CD8-positive, alpha-beta memory T cell (primary cell): ENCODE measurements at regions not wholly inside any gene's neighbourhood (a gene's known extent, or its start where the extent isn't known, plus 50 kb on each side); places are given as distances from the start of the nearest gene placed in this dataset.
"Not testable (repeated sequence)": the region's sequence is repeated elsewhere in the genome, so short reads cannot be mapped to it uniquely, and the experiment has no call there.

Experiments
- CTCF ChIA-PET: fragments of 350-600 bp; sonication (Branson Sonifier 250); formaldehyde crosslinking; loops from one replicate; lab custom pipeline; 2021; ENCODE audit warnings: antibody characterized with exemption; lab: Charles Lee
- POLR2A ChIA-PET: fragments of 350-600 bp; sonication (Branson Sonifier 250); formaldehyde crosslinking; loops from one replicate; lab custom pipeline; 2021; ENCODE audit warnings: antibody characterized with exemption; lab: Charles Lee
- DNase-seq, 5 donors: peaks; one replicate each; pipeline versions ENCODE4 v3.0.0 to v3.0.0-alpha.2; 2020 to 2022; ENCODE audit warnings: mixed read lengths in 1 of 5
- H3K27ac ChIP-seq: one replicate; pipeline ENCODE4 v1.7.0; 2013; ENCODE audit warnings: low read depth, mild to moderate bottlenecking, low read length, moderate library complexity
- H3K27me3 ChIP-seq: 2 replicates; pipeline ENCODE4 v1.7.0; 2013; ENCODE audit warnings: low read length, mild to moderate bottlenecking; ENCODE audit not compliant: insufficient read depth, poor library complexity, severe bottlenecking
- H3K36me3 ChIP-seq: 2 replicates; pipeline ENCODE4 v1.7.0; 2013; ENCODE audit warnings: mild to moderate bottlenecking, low read length, moderate library complexity; ENCODE audit not compliant: insufficient read depth
- H3K4me1 ChIP-seq: 2 replicates; pipeline ENCODE4 v1.7.0; 2013; ENCODE audit warnings: mild to moderate bottlenecking, low read length, moderate library complexity; ENCODE audit not compliant: insufficient read depth
- H3K4me3 ChIP-seq: 2 replicates; pipeline ENCODE4 v1.7.0; 2013; ENCODE audit warnings: mild to moderate bottlenecking, low read length
- H3K9me3 ChIP-seq: 2 replicates; pipeline ENCODE4 v1.7.0; 2013; ENCODE audit warnings: mild to moderate bottlenecking, low read length
- H3K27ac Mint-ChIP-seq, 8 donors: one replicate each; pipeline ENCODE4 v1.8.0; 2020 to 2021; ENCODE audit warnings: mixed read lengths in 8 of 8, mild to moderate bottlenecking in 6 of 8, inconsistent platforms in 3 of 8, moderate library complexity in 3 of 8
- H3K27me3 Mint-ChIP-seq, 2 donors: one replicate each; pipeline ENCODE4 v1.8.0; 2020 to 2021; ENCODE audit warnings: mixed read lengths in 2 of 2, mild to moderate bottlenecking in 1 of 2, moderate library complexity in 1 of 2
- H3K36me3 Mint-ChIP-seq, 3 donors: one replicate each; pipeline ENCODE4 v1.8.0; 2020 to 2021; ENCODE audit warnings: mixed read lengths in 3 of 3, inconsistent platforms in 1 of 3, mild to moderate bottlenecking in 1 of 3
- H3K4me1 Mint-ChIP-seq, 3 donors: one replicate each; pipeline ENCODE4 v1.8.0; 2020 to 2021; ENCODE audit warnings: mixed read lengths in 3 of 3, inconsistent platforms in 1 of 3, mild to moderate bottlenecking in 1 of 3
- H3K4me3 Mint-ChIP-seq, 7 donors: one replicate each; pipeline ENCODE4 v1.8.0; 2020 to 2021; ENCODE audit warnings: mixed read lengths in 7 of 7, mild to moderate bottlenecking in 6 of 7, moderate library complexity in 4 of 7, inconsistent platforms in 2 of 7
- H3K9me3 Mint-ChIP-seq, 5 donors: one replicate each; pipeline ENCODE4 v1.8.0; 2020 to 2022; ENCODE audit warnings: mixed read lengths in 5 of 5, mild to moderate bottlenecking in 3 of 5, moderate library complexity in 2 of 5, inconsistent platforms in 1 of 5

DNA sequence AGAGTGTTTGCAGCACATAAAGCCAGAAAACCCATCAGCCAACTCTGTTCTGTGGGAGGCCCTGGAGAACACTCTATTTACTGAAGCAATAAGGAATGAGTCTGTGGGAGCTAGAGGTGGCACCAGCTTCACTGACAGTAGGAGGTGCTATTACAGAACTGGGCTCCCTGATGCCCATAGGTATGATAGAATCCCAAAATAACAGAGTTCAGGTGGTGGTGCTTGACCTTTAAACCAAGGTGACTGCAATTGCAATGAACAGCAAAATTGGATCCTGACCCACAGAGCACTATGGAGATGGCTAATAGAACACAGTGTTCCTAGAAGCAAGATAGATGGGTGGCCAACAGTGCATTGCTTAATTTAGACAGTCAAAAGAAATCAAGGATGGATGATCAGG lies 95.4 kb upstream of the RNU6-1 start:
- H3K4me3 Mint-ChIP-seq = no peak overlapping the region
- no peak overlapping the region for H3K4me3 ChIP-seq
- ChIA-PET CTCF (interaction anchor here (1.2 kb wide), 1 partner anchor 8 kb away, joined by 4 read pairs; no protein-coding TSS in a partner anchor), POLR2A (interaction anchor here (0.7 kb wide), 1 partner anchor 60 kb away, joined by 5 read pairs; no protein-coding TSS in a partner anchor)
- H3K9me3 ChIP-seq = no peaks in the 10 kb centered on the region
- H3K27me3 ChIP-seq = no peaks in the 10 kb centered on the region
- no peaks in the 10 kb centered on the region for H3K36me3 ChIP-seq
- H3K4me1 ChIP-seq = no peaks in the 10 kb centered on the region
- no peaks in the 10 kb centered on the region for H3K36me3 Mint-ChIP-seq
- no peaks in the 10 kb centered on the region for H3K4me1 Mint-ChIP-seq
- H3K9me3 Mint-ChIP-seq = no peaks in the 10 kb centered on the region
- no peak overlapping the region for H3K27ac ChIP-seq
- DNase-seq = no peak
- no peak overlapping the region for H3K27ac Mint-ChIP-seq
- H3K27me3 Mint-ChIP-seq = peaks cover 14 to 16% of the 10 kb centered on the region in 2 donors

DNA sequence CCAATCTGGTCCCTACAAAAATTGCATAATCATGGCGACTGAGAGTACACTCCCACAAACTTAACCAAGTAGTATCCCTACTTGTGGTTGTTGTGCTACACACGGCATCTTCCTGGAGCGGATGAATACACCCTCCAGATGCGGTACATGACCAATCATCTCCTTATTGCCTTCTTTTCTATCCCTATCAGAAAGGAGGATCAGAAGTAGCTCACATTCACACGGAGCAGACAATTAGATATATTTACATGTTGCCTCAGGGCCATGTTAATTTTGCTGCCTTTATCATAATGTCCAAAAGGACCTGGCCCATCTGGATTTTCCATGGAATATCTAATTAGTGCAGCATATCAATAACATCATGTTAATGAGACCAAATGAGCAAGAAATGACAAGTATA lies 96.4 kb upstream of the RNU6-1 start:
- peaks cover 11 to 12% of the 10 kb centered on the region in 2 donors for H3K27me3 Mint-ChIP-seq

DNA sequence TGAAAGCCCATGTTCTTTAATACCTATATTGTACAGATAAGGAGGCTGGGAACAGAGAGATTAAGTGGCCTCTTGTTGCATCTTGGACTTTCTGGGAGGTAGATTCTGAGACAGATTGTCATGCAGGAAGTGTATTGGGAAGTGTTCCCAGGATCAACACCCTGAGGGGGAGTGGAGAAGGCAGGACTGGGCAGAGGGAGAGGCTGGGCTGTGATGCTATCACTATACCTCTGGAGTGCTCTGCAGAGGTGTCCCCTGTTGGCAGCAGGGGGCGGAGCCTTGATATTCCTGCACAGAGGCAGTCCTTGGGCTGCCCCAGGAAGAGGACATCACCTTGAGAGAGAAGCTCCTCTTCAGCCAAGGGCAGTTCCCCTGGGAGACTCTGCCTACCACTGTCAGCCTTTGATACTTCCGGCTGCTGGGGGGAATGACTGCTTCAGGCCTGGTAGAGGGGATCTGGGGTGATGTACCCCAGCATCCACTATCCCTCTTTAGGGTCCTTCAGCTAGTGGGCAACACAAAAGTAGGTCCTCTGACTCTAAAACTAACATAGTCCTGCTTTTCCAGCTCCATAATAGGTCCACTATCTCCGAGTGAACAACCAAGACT lies 97.4 kb upstream of the RNU6-1 start:
- ChIA-PET POLR2A (no interaction called here), CTCF (no interaction called here)
- no peaks in the 10 kb centered on the region for H3K9me3 ChIP-seq
- DNase-seq = no peak
- H3K27ac Mint-ChIP-seq = no peak overlapping the region
- peaks cover 6 to 16% of the 10 kb centered on the region in 2 donors for H3K27me3 Mint-ChIP-seq
- no peak overlapping the region for H3K4me3 ChIP-seq
- no peaks in the 10 kb centered on the region for H3K36me3 Mint-ChIP-seq
- H3K4me1 Mint-ChIP-seq = no peaks in the 10 kb centered on the region
- H3K36me3 ChIP-seq = no peaks in the 10 kb centered on the region
- H3K9me3 Mint-ChIP-seq = peaks cover 0 to 1% (median 0%) of the 10 kb centered on the region in 5 donors
- no peaks in the 10 kb centered on the region for H3K27me3 ChIP-seq
- no peak overlapping the region for H3K27ac ChIP-seq
- H3K4me1 ChIP-seq = no peaks in the 10 kb centered on the region
- no peak overlapping the region for H3K4me3 Mint-ChIP-seq

More for the DNA sequence above, 96.4 kb upstream of the RNU6-1 start:
- no peaks in the 10 kb centered on the region for H3K36me3 ChIP-seq
- POLR2A ChIA-PET = no interaction called here
- CTCF ChIA-PET = interaction anchor here (0.6 kb wide), 1 partner anchor 12 kb away, joined by 3 read pairs; no protein-coding TSS in a partner anchor
- Mint-ChIP-seq H3K4me3 (no peak overlapping the region), H3K4me1 (no peaks in the 10 kb centered on the region), H3K9me3 (peaks cover 0 to 1% (median 0%) of the 10 kb centered on the region in 5 donors), H3K36me3 (no peaks in the 10 kb centered on the region), H3K27ac (no peak overlapping the region)
- H3K27ac ChIP-seq = no peak overlapping the region
- no peaks in the 10 kb centered on the region for H3K9me3 ChIP-seq
- no peak overlapping the region for H3K4me3 ChIP-seq
- DNase-seq = no peak
- H3K4me1 ChIP-seq = no peaks in the 10 kb centered on the region
- H3K27me3 ChIP-seq = no peaks in the 10 kb centered on the region

DNA sequence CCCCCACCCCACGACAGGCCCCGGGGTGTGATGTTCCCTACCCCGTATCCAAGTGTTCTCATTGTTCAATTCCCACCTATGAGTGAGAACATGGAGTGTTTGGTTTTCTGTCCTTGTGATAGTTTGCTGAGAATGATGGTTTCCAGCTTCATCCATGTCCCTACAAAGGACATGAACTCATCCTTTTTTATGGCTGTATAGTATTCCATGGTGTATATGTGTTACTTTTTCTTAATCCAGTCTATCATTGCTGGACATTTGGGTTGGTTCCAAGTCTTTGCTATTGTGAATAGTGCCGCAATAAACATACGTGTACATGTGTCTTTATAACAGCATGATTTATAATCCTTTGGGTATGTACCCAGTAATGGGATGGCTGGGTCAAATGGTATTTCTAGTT lies 99.3 kb upstream of the RNU6-1 start:
- POLR2A ChIA-PET, H3K27ac Mint-ChIP-seq: not testable (repeated sequence)

DNA sequence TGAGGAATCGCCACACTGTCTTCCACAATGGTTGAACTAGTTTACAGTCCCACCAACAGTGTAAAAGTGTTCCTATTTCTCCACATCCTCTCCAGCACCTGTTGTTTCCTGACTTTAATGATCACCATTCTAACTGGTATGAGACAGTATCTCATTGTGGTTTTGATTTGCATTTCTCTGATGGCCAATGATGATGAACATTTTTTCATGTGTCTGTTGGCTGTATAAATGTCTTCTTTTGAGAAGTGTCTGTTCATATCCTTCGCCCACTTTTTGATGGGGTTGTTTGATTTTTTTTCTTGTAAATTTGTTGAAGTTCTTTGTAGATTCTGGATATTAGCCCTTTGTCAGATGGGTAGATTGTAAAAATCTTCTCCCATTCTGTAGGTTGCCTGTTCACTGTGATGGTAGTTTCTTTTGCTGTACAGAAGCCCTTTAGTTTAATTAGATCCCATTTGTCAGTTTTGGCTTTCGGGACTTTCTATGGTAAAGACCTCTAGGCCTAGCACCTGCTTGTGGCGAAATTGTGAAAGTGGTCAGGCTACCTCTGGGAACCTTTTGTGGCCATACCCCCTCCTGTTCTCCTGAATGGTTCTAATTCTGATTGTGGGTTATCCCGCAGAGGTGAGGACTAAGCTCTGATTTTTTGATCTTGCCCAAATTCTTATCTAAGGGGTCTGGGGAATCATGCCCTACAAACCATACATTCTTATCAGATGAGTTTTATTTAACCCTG lies 99.9 kb upstream of the RNU6-1 start:
- H3K4me1 ChIP-seq, H3K4me3 Mint-ChIP-seq, H3K36me3 Mint-ChIP-seq, H3K36me3 ChIP-seq, H3K27me3 Mint-ChIP-seq, H3K9me3 Mint-ChIP-seq, H3K27me3 ChIP-seq, H3K4me3 ChIP-seq, POLR2A ChIA-PET, H3K27ac Mint-ChIP-seq, CTCF ChIA-PET, H3K4me1 Mint-ChIP-seq, DNase-seq, H3K27ac ChIP-seq, H3K9me3 ChIP-seq: not testable (repeated sequence)

More for the DNA sequence above, 99.3 kb upstream of the RNU6-1 start:
- H3K27me3 Mint-ChIP-seq, DNase-seq, H3K4me1 Mint-ChIP-seq, H3K36me3 ChIP-seq, H3K9me3 ChIP-seq, H3K27me3 ChIP-seq, CTCF ChIA-PET, H3K27ac ChIP-seq, H3K9me3 Mint-ChIP-seq, H3K4me3 ChIP-seq, H3K4me3 Mint-ChIP-seq, H3K4me1 ChIP-seq, H3K36me3 Mint-ChIP-seq: not testable (repeated sequence)

DNA sequence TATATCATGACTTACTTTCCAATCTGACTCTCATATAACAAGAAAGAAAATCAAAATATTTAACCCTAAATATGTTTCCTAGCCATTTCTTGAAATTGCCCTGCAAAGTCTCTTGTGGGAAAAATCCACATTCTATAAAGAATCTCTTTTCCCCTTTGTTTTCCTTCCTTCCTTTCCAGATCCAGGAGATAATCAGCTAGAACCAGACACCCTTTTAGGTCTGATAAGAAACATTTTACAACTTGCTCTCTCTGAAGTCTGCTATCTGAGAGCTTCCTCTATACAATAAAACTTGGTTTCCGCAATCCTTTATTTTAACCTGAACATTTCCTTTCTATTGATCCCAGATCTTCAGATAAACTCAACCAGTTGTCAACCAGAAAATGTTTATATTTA lies 100.5 kb upstream of the RNU6-1 start:
- Mint-ChIP-seq H3K9me3 (peaks cover 0 to 1% (median 0%) of the 10 kb centered on the region in 5 donors), H3K36me3 (no peaks in the 10 kb centered on the region), H3K4me3 (no peak overlapping the region), H3K27me3 (peaks cover 2 to 4% of the 10 kb centered on the region in 2 donors), H3K4me1 (no peaks in the 10 kb centered on the region), H3K27ac (no peak overlapping the region)
- no peaks in the 10 kb centered on the region for H3K27me3 ChIP-seq
- H3K36me3 ChIP-seq = no peaks in the 10 kb centered on the region
- no peaks in the 10 kb centered on the region for H3K4me1 ChIP-seq
- DNase-seq = no peak
- ChIA-PET POLR2A (no interaction called here), CTCF (no interaction called here)
- no peak overlapping the region for H3K4me3 ChIP-seq
- no peaks in the 10 kb centered on the region for H3K9me3 ChIP-seq
- H3K27ac ChIP-seq = no peak overlapping the region

DNA sequence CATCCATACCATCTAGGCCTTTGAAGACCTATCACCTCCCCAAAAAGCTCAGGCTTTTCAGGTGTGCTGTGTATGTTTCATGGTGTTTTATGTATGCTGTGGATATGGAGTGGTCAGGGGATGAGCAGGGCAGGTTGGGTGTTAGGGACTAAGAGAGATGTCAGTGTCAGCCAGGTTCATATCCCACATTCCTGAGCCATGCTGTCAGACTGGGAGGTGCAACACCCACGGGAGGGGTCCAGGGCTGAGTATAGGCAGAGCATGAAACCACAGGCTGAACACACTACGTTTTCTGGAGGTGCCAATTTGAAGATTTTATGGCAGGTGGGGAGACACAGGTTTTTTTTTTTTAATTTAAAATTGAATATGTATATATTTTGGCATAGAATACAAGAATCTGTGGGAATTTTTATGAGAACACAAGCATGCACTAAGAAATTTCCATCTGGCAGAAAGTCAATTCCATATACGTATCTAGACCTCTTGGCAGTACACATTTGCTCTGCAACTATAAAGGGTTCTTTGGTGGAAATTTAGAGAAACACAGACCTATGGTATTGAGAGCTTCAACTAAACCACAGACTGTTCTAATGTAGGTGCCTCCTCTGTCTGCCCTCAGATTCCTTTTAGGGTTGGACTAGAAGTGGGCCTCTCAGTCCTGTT lies 101.9 kb upstream of the RNU6-1 start:
- Histone ChIP-seq H3K4me3 (no peak overlapping the region), H3K27ac (no peak overlapping the region), H3K27me3 (no peaks in the 10 kb centered on the region), H3K36me3 (no peaks in the 10 kb centered on the region), H3K9me3 (no peaks in the 10 kb centered on the region), H3K4me1 (peaks cover 3% of the 10 kb centered on the region)
- Mint-ChIP-seq H3K9me3 (peaks cover 0 to 1% (median 0%) of the 10 kb centered on the region in 5 donors), H3K27ac (peak overlapping the region in 2 of 8 donors; percentile 11 to 89), H3K36me3 (no peaks in the 10 kb centered on the region), H3K27me3 (peaks cover 2 to 4% of the 10 kb centered on the region in 2 donors), H3K4me3 (no peak overlapping the region), H3K4me1 (peaks cover 3 to 13% (median 5%) of the 10 kb centered on the region in 3 donors)
- DNase-seq = no peak
- CTCF ChIA-PET = no interaction called here
- POLR2A ChIA-PET = no interaction called here

DNA sequence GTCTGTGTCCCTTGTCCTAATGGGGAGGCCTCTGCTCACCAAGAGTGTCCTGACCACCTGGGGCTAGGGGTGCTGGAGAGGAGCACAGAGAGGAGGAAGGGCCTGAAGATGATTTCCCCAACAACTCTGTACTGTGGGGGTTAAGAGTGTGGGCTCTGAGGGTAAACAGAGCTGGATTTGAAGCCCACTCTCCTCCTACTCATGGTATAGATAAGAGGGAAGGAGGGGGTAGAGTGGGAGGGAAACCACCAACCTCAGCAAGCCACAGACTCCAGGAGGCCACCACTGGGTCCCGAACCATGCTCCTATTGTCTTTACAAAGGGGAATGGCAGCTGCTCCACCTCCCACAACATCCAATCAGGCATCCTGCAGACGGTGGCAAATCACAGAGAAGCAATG lies 103.6 kb upstream of the RNU6-1 start:
- Histone ChIP-seq H3K27ac (no peak overlapping the region), H3K27me3 (no peaks in the 10 kb centered on the region), H3K4me3 (no peak overlapping the region), H3K36me3 (no peaks in the 10 kb centered on the region), H3K4me1 (peaks cover 3% of the 10 kb centered on the region), H3K9me3 (no peaks in the 10 kb centered on the region)
- ChIA-PET POLR2A (no interaction called here), CTCF (interaction anchor here (1.5 kb wide), 1 partner anchor 9 kb away, joined by 4 read pairs; no protein-coding TSS in a partner anchor)
- Mint-ChIP-seq H3K4me1 (peaks cover 6 to 16% (median 9%) of the 10 kb centered on the region in 3 donors), H3K4me3 (no peak overlapping the region), H3K27me3 (peaks cover 0 to 4% of the 10 kb centered on the region in 2 donors), H3K9me3 (peaks cover 0 to 3% (median 0%) of the 10 kb centered on the region in 5 donors), H3K27ac (no peak overlapping the region), H3K36me3 (peaks cover 0 to 3% (median 0%) of the 10 kb centered on the region in 3 donors)
- no peak for DNase-seq
